ENCODE measurements at regions not wholly inside any gene's neighbourhood (a gene's known extent, or its start where the extent isn't known, plus 50 kb on each side); places are given as distances from the start of the nearest gene placed in this dataset.

GRCh38 chr10:128867210-128867609 lies 599.8 kb upstream of the MGMT start:
- TF ChIP-seq, protein P1, sequence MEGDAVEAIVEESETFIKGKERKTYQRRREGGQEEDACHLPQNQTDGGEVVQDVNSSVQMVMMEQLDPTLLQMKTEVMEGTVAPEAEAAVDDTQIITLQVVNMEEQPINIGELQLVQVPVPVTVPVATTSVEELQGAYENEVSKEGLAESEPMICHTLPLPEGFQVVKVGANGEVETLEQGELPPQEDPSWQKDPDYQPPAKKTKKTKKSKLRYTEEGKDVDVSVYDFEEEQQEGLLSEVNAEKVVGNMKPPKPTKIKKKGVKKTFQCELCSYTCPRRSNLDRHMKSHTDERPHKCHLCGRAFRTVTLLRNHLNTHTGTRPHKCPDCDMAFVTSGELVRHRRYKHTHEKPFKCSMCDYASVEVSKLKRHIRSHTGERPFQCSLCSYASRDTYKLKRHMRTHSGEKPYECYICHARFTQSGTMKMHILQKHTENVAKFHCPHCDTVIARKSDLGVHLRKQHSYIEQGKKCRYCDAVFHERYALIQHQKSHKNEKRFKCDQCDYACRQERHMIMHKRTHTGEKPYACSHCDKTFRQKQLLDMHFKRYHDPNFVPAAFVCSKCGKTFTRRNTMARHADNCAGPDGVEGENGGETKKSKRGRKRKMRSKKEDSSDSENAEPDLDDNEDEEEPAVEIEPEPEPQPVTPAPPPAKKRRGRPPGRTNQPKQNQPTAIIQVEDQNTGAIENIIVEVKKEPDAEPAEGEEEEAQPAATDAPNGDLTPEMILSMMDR (IDR thresholded peaks at IDR 0.05; ENCODE audit: borderline replicate concordance, extremely low read depth, low read length, poor library complexity, severe bottlenecking) = no peak
- no peak for TF ChIP-seq EZH2 (IDR thresholded peaks at IDR 0.05; ENCODE audit: borderline replicate concordance, low read depth, low read length, severe bottlenecking)
